ENCODE measurements at regions not wholly inside any gene's neighbourhood (a gene's known extent, or its start where the extent isn't known, plus 50 kb on each side); places are given as distances from the start of the nearest gene placed in this dataset.
A peak's percentile ranks its signal among the peaks of the same experiment; 100 is the strongest.

- Histone ChIP-seq H3K4me3 (no peak overlapping the region), H3K27ac (no peak overlapping the region)
- no peak for DNase-seq (ENCODE audit: low spot score)
- no peak for TF ChIP-seq CTCF (IDR thresholded peaks at IDR 0.05)
Measured at GRCh38 chr4:123709336-123709735, 312.7 kb downstream of the SPRY1 start.

GRCh38 chr4:123731035-123731434 is 334.4 kb downstream of the SPRY1 start:
- no peak for DNase-seq (ENCODE audit: low spot score)
- no peak for TF ChIP-seq CTCF (IDR thresholded peaks at IDR 0.05)
- Histone ChIP-seq H3K4me3 (no peak overlapping the region), H3K27ac (no peak overlapping the region)

GRCh38 chr4:123737156-123737555 is 340.6 kb downstream of the SPRY1 start:
- TF ChIP-seq CTCF (IDR thresholded peaks at IDR 0.05), result no peak
- Histone ChIP-seq H3K27ac (no peak overlapping the region), H3K4me3 (no peak overlapping the region)
- DNase-seq (ENCODE audit: low spot score), result no peak

- H3K4me3 ChIP-seq, result no peak overlapping the region
- DNase-seq (ENCODE audit: low spot score), result no peak
- H3K27ac ChIP-seq, result no peak overlapping the region
- no peak for TF ChIP-seq CTCF (IDR thresholded peaks at IDR 0.05)
Measured at GRCh38 chr4:123739806-123740205, 343.2 kb downstream of the SPRY1 start.

GRCh38 chr4:123740236-123740635 is 343.6 kb downstream of the SPRY1 start:
- H3K4me3 ChIP-seq, result no peak overlapping the region
- no peak for TF ChIP-seq CTCF (IDR thresholded peaks at IDR 0.05)
- H3K27ac ChIP-seq, result no peak overlapping the region
- no peak for DNase-seq (ENCODE audit: low spot score)

- Histone ChIP-seq H3K4me3 (no peak overlapping the region), H3K27ac (peak overlapping the region in 1 of 2 donors; percentile 6)
- DNase-seq (ENCODE audit: low spot score), result no peak
- TF ChIP-seq CTCF (IDR thresholded peaks at IDR 0.05), result no peak
Measured at GRCh38 chr4:123741906-123742305, 345.3 kb downstream of the SPRY1 start.

- no peak for TF ChIP-seq CTCF (IDR thresholded peaks at IDR 0.05)
- DNase-seq (ENCODE audit: low spot score), result no peak
- Histone ChIP-seq H3K4me3 (no peak overlapping the region), H3K27ac (peak overlapping the region in 1 of 2 donors; percentile 59)
Measured at GRCh38 chr4:123743848-123744247, 347.3 kb downstream of the SPRY1 start.

All from coronary artery (tissue), 2 donors.